GM12891 (cell line): ENCODE measurements at regions not wholly inside any gene's neighbourhood (a gene's known extent, or its start where the extent isn't known, plus 50 kb on each side); places are given as distances from the start of the nearest gene placed in this dataset.
"Not testable (repeated sequence)": the region's sequence is repeated elsewhere in the genome, so short reads cannot be mapped to it uniquely, and the experiment has no call there.

Source experiments
- DNase-seq: peaks from one replicate; pipeline ENCODE4 v3.0.0; 2011; ENCODE audit warnings: low spot score; ENCODE audit not compliant: insufficient read length
- FAIRE-seq: peaks from 2 replicates; lab custom pipeline; 2011; peaks lifted over from hg19 to GRCh38; lab: Jason Lieb, UNC

- not testable (repeated sequence) for FAIRE-seq
These were observed 118.3 kb downstream of the LRRC37A3 start for GRCh38 chr17:64800987-64801386.

GRCh38 chr17:64800361-64800895, 118.8 kb downstream of the LRRC37A3 start:
- FAIRE-seq, DNase-seq: not testable (repeated sequence)

More at GRCh38 chr17:64800987-64801386, 118.3 kb downstream of the LRRC37A3 start:
- not testable (repeated sequence) for DNase-seq

GRCh38 chr17:64799543-64800188, 119.6 kb downstream of the LRRC37A3 start:
- not testable (repeated sequence) for DNase-seq, FAIRE-seq

- DNase-seq: not testable (repeated sequence)
- peak; percentile 76 for FAIRE-seq
These were observed 120.3 kb downstream of the LRRC37A3 start for GRCh38 chr17:64798961-64799360.

- peak; percentile 61 for FAIRE-seq
- not testable (repeated sequence) for DNase-seq
These were observed 120.8 kb downstream of the LRRC37A3 start for GRCh38 chr17:64798489-64798790.

- not testable (repeated sequence) for DNase-seq, FAIRE-seq
These were observed 121.4 kb downstream of the LRRC37A3 start for GRCh38 chr17:64797746-64798488.

- FAIRE-seq, DNase-seq: not testable (repeated sequence)
These were observed 123.9 kb downstream of the LRRC37A3 start for GRCh38 chr17:64795342-64795741.

GRCh38 chr17:64794548-64795274, 124.6 kb downstream of the LRRC37A3 start:
- FAIRE-seq, DNase-seq: not testable (repeated sequence)

- FAIRE-seq, DNase-seq: not testable (repeated sequence)
These were observed 125.2 kb downstream of the LRRC37A3 start for GRCh38 chr17:64794113-64794512.

GRCh38 chr17:64792793-64793575, 126.3 kb downstream of the LRRC37A3 start:
- not testable (repeated sequence) for DNase-seq
- FAIRE-seq: peak; percentile 64

- DNase-seq, FAIRE-seq: not testable (repeated sequence)
These were observed 127.0 kb downstream of the LRRC37A3 start for GRCh38 chr17:64792276-64792675.

GRCh38 chr17:64791691-64792090, 127.6 kb downstream of the LRRC37A3 start:
- not testable (repeated sequence) for DNase-seq, FAIRE-seq

- FAIRE-seq, DNase-seq: not testable (repeated sequence)
These were observed 128.1 kb downstream of the LRRC37A3 start for GRCh38 chr17:64791226-64791625.

- FAIRE-seq: not testable (repeated sequence)
These were observed 128.6 kb upstream of the SMURF2 start for GRCh38 chr17:64790690-64791089.

GRCh38 chr17:64790193-64790592, 128.1 kb upstream of the SMURF2 start:
- not testable (repeated sequence) for FAIRE-seq, DNase-seq

More at GRCh38 chr17:64790690-64791089, 128.6 kb upstream of the SMURF2 start:
- not testable (repeated sequence) for DNase-seq

- FAIRE-seq, DNase-seq: not testable (repeated sequence)
These were observed 126.9 kb upstream of the SMURF2 start for GRCh38 chr17:64789061-64789445.
